Stomach smooth muscle (tissue), 2 donors: ENCODE measurements at regions not wholly inside any gene's neighbourhood (a gene's known extent, or its start where the extent isn't known, plus 50 kb on each side); places are given as distances from the start of the nearest gene placed in this dataset.

Source experiments
- H3K27ac ChIP-seq: one replicate; pipeline ENCODE4 v1.7.0; 2013; ENCODE audit warnings: mild to moderate bottlenecking, low read length, inconsistent platforms
- H3K27me3 ChIP-seq, 2 donors: one replicate each; pipeline ENCODE4 v1.7.0; 2013; ENCODE audit warnings: low read length in 2 of 2; ENCODE audit not compliant: insufficient read depth in 2 of 2, control insufficient read depth in 1 of 2
- H3K36me3 ChIP-seq, 2 donors: one replicate each; pipeline ENCODE4 v1.7.0; 2013; ENCODE audit warnings: low read length in 2 of 2; ENCODE audit not compliant: control insufficient read depth in 2 of 2, insufficient read depth in 2 of 2
- H3K4me1 ChIP-seq: one replicate; pipeline ENCODE4 v1.7.0; 2013; ENCODE audit warnings: low read length; ENCODE audit not compliant: control insufficient read depth, insufficient read depth
- H3K4me3 ChIP-seq, 2 donors: one replicate each; pipeline ENCODE4 v1.7.0; 2013; ENCODE audit warnings: low read length in 2 of 2
- H3K9ac ChIP-seq, 2 donors: one replicate each; pipeline ENCODE4 v1.7.0; 2013; ENCODE audit warnings: low read length in 2 of 2, mild to moderate bottlenecking in 1 of 2
- H3K9me3 ChIP-seq, 2 donors: one replicate each; pipeline ENCODE4 v1.7.0; 2013; ENCODE audit warnings: low read length in 2 of 2; ENCODE audit not compliant: control insufficient read depth in 2 of 2
- donor health status: healthy.
- donor health status: Pancreatic carcinoma.

DNA sequence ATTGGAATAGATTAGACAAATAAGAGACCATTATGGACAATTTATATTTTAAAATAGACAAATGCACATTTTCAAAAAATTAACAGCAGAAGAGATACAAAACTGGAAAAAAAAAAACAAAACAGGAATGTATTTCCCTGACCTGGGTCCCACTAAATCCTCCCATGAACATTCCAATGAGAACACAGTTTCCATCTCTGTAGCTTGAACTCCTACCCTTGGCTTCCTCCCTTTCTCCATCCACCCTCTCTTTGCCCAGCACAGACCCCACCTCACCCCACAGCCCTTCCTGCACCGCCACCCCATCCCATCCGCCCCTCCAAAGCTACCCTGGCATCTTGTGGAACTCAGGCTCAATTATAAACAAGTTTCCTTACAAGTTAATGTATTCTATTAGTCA is 71.2 kb upstream of the MPP7 start:
- Histone ChIP-seq H3K27ac (no peak overlapping the region), H3K36me3 (no peaks in the 10 kb centered on the region), H3K4me3 (no peak overlapping the region), H3K27me3 (no peaks in the 10 kb centered on the region), H3K9ac (no peak overlapping the region), H3K9me3 (no peaks in the 10 kb centered on the region), H3K4me1 (no peaks in the 10 kb centered on the region)

DNA sequence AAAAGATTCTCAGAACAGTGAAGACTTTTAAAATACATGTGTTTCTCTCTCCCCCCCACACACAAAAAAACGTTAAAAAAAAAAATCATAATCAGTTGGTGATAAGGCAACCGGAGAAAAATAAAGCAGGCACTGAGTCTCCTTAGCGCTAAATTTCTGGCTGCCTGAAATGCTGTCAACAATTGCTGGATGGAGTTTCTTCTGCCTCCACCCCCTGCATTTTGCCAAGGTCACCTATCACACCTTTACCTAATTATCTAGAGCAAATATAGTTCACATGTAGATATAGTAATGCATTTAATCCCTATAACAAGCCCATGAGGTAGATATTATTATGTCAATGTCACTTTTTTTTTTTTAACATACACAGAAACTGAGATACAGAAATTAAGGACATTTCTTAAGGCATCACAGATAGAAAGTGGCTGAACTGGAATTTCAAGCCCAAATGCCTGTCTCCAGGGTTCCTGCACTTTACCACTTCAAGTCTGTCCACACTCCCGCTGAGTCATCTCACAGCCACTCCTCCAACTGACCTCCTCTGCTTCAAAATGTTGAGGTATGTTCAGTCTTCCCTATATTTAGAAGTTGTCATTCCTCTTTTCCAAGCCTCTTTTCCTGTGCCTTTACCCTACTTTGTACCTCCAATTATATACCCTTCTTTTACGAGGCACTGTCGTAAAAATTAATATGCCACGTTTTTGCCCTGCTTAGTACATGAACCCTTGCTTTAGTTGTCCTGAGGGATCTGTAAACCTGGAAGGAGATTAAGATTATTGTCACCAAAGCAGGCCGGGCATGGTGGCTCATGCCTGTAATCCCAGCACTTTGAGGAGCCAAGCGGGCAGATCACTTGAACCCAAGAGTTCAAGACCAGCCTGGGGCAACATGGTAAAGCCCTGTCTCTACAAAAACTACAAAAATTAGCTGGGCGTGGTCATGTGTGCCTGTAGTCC is 72.8 kb upstream of the MPP7 start:
- H3K4me3 ChIP-seq: no peak overlapping the region
- no peak overlapping the region for H3K27ac ChIP-seq
- H3K36me3 ChIP-seq: no peaks in the 10 kb centered on the region
- H3K4me1 ChIP-seq: no peaks in the 10 kb centered on the region
- no peaks in the 10 kb centered on the region for H3K9me3 ChIP-seq
- no peak overlapping the region for H3K9ac ChIP-seq
- no peaks in the 10 kb centered on the region for H3K27me3 ChIP-seq

DNA sequence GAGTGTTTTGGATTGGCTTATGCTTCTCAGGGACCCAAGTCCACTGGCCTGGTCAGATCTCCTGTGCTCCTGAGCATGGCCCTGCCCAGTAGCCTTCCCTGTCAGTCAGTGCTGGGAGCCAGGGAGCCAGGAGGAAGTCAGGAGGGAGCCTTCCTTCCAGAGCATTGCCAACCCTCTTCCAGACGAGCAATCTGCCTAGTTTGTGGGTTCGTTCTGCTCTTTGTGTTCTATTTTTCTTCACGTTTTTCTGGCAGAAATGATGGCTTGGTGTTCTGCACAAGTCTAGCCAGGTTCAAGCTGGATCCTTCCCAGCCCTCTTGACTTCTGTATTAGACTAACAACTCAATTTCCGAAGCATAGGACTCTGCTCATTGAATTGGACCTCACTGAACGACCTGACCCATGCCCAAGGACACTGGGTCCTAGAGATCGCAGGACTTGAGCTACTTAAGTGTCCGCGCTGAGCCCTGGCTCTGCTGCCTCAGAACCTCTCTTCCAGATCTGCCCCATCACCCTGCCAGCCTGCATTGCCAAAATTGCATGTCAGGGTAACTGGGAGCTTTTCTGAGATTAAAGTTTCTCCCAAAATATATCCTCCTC is 76.2 kb upstream of the MPP7 start:
- H3K36me3 ChIP-seq: no peaks in the 10 kb centered on the region
- H3K4me1 ChIP-seq: no peaks in the 10 kb centered on the region
- no peaks in the 10 kb centered on the region for H3K27me3 ChIP-seq
- H3K27ac ChIP-seq: no peak overlapping the region
- H3K9me3 ChIP-seq: no peaks in the 10 kb centered on the region
- no peak overlapping the region for H3K4me3 ChIP-seq
- H3K9ac ChIP-seq: no peak overlapping the region

DNA sequence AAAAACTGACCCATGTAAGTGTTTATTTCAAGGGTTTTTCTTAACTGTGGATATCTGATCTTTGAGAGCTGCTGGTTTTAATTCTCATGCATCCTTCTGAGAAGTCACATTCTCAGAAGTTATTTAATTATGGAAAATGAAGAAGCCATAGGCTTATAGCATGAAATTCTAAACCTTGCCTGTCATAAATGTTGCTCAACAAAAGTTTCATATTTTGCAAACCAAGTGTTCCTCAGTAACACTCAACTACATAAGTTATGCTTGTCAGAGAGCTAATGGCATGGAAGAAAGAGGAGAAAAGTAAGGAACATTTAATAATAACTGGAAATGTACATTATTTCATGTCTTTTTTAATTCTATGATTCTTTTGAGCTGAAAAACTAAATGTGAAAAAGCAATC is 78.6 kb upstream of the MPP7 start:
- no peaks in the 10 kb centered on the region for H3K36me3 ChIP-seq
- no peak overlapping the region for H3K9ac ChIP-seq
- H3K27me3 ChIP-seq: no peaks in the 10 kb centered on the region
- no peak overlapping the region for H3K4me3 ChIP-seq
- H3K27ac ChIP-seq: no peak overlapping the region
- H3K4me1 ChIP-seq: no peaks in the 10 kb centered on the region
- no peaks in the 10 kb centered on the region for H3K9me3 ChIP-seq

DNA sequence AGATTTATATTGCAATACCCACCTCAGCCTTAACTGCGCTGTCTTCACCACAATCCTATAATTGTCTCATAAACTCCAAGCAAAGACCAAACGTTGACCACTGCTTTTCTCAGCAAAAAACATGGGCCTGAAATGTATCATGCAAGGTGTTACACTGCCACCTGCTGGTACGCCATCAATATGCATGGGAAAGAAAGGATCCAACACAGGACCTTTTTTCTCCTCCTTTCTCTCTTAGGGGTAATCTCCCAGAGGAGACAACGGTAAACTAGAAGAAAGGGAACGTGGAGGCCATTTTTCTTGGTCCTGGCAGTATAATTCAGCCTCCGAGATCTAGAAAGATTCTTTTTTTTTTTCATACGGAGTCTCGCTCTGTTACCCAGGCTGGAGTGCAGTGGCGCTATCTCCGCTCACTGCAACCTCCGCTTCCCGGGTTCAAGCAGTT is 79.1 kb upstream of the MPP7 start:
- Histone ChIP-seq H3K4me3 (no peak overlapping the region), H3K9me3 (no peaks in the 10 kb centered on the region), H3K27ac (no peak overlapping the region), H3K9ac (no peak overlapping the region), H3K27me3 (no peaks in the 10 kb centered on the region), H3K4me1 (no peaks in the 10 kb centered on the region), H3K36me3 (no peaks in the 10 kb centered on the region)

DNA sequence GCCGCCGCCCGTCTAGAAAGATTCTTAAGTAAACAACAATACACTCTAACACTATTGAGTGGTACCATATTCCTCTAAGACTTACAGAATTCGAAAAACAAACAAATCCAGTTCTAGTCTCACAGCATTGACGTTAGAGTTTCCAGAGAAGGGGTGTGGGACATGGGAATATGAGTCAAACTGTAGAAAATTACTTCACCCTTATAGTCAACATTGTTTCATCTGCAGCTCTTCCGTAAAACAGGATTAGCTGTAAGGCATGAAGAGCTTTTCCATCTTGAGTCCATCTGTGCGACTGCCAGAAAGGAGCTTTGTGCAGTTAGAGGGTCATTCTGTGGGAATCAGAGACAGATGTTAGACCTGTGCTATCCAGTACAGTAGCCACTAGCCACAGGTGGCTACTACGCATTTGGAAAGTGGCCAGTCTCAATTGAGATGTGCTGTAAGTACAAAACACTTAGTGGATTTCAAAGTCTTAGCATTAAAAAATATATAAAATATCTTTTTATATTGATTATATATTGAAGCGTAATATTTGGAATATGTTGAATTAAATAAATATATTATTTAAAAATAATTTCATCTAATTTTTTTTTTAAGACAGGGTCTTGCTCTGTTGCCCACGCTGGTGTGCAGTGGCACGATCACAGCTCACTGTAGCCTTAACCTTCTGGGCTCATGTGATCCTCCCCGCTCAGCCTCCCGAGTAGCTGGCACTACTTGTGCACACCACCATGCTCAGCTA is 79.8 kb upstream of the MPP7 start:
- Histone ChIP-seq H3K27me3 (no peaks in the 10 kb centered on the region), H3K36me3 (no peaks in the 10 kb centered on the region), H3K9me3 (no peaks in the 10 kb centered on the region), H3K4me3 (no peak overlapping the region), H3K9ac (no peak overlapping the region), H3K4me1 (no peaks in the 10 kb centered on the region), H3K27ac (no peak overlapping the region)

DNA sequence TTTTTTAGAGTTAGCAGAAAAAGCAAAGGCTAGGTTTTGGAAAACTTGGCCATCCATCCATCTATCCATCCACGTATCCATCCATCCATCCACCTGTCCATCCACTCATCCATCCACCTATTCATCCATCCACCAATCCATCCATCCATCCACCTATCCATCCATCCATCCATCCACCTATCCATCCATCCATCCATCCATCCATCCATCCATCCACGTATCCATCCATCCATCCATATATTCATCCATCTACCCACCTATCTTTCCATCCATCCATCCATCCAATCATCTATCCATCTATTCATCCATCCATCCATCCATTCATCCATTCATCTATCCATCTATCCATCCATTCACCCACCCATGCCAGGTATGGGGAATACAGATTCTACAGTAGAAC is 81.7 kb upstream of the MPP7 start:
- Histone ChIP-seq H3K4me1 (no peaks in the 10 kb centered on the region), H3K9me3 (no peaks in the 10 kb centered on the region), H3K36me3 (no peaks in the 10 kb centered on the region), H3K9ac (no peak overlapping the region), H3K4me3 (no peak overlapping the region), H3K27ac (no peak overlapping the region), H3K27me3 (no peaks in the 10 kb centered on the region)

DNA sequence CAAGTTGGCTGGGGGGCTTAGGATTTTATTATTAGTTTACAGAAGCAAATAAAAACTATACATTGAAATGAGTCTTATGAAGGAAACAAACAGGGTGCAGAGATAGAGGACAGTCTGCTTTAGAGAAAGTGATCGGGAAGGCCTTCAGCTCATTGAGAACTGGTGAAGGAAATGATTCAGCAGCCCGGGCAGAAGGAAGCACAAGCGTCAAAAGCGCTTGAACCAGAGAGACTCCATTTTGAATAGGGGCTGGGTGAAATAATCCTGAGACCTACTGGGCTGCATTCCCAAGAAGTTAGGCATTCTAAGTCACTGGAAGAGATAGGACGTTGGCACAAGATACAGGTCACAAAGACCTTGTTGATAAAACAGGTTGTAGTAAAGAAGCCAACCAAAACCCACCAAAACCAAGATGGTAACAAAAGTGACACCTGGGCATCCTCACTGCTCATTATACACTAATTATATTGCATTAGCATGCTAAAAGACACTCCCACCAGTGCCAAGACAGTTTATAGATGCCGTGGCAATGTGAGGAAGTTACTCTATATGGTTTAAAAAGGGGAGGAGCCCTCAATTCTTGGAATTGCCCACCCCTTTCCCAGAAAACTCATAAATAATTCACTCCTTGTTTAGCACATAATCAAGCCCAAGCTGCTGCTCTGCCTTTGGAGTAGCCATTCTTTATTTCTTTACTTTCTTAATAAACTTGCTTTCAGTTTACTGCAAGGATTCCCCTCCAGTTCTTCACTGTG is 83.1 kb upstream of the MPP7 start:
- Histone ChIP-seq H3K27ac (no peak overlapping the region), H3K4me3 (no peak overlapping the region), H3K9me3 (no peaks in the 10 kb centered on the region), H3K4me1 (no peaks in the 10 kb centered on the region), H3K27me3 (no peaks in the 10 kb centered on the region), H3K36me3 (no peaks in the 10 kb centered on the region), H3K9ac (no peak overlapping the region)

DNA sequence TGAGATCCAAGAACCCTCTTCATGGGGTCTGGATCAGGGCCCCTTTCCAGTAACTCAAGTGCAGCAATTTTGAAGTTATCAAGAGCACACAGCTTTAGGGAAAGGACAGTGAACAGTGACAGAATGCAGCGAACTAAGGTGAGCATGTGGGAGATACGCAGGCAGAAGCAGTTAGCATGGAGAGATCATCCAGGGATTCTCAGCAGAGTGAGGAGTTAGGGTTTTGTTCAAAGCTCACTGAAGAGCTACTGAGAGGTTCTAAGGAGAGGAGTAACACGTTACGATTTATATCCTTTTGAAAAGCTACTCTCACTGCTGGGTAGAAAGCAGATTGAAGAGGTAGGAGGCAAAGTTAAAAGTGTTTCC is 83.6 kb upstream of the MPP7 start:
- no peaks in the 10 kb centered on the region for H3K4me1 ChIP-seq
- no peaks in the 10 kb centered on the region for H3K36me3 ChIP-seq
- no peak overlapping the region for H3K4me3 ChIP-seq
- no peaks in the 10 kb centered on the region for H3K27me3 ChIP-seq
- H3K9me3 ChIP-seq: no peaks in the 10 kb centered on the region
- no peak overlapping the region for H3K9ac ChIP-seq
- no peak overlapping the region for H3K27ac ChIP-seq

DNA sequence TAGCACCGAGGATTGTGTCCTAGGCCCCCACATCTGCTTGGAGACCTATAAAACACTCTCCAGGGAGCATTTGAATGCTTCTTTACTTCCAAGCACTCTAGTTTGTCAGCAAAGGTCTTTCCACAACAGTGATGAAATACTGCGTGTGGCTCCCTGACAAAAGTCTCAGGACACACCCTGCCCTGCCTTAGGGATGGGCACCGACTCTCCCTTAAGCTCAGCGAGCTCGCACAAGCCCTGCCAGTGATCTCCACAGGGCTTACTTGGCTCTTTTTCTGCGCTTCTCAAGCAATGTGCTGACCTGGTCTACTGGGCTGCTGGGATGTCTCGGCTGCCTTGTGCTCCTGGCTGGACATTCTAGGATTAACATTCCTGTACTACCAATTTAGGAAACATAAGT is 84.3 kb upstream of the MPP7 start:
- Histone ChIP-seq H3K36me3 (no peaks in the 10 kb centered on the region), H3K9me3 (no peaks in the 10 kb centered on the region), H3K4me1 (no peaks in the 10 kb centered on the region), H3K9ac (no peak overlapping the region), H3K4me3 (no peak overlapping the region), H3K27ac (no peak overlapping the region), H3K27me3 (no peaks in the 10 kb centered on the region)
